Left kidney (tissue), 1 donor: ENCODE measurements at regions not wholly inside any gene's neighbourhood (a gene's known extent, or its start where the extent isn't known, plus 50 kb on each side); places are given as distances from the start of the nearest gene placed in this dataset.
"Not testable (repeated sequence)": the region's sequence is repeated elsewhere in the genome, so short reads cannot be mapped to it uniquely, and the experiment has no call there.

Source experiments
- DNase-seq: peaks from one replicate; pipeline ENCODE4 v3.0.0-alpha.2; 2013

GRCh38 chr13:44780591-44781280, 204.6 kb upstream of the TSC22D1 start:
- no peak for DNase-seq

GRCh38 chr13:44778761-44779484, 202.8 kb upstream of the TSC22D1 start:
- no peak for DNase-seq

GRCh38 chr13:44775290-44775689, 199.2 kb upstream of the TSC22D1 start:
- DNase-seq, result not testable (repeated sequence)

GRCh38 chr13:44770951-44771350, 194.8 kb upstream of the TSC22D1 start:
- DNase-seq, result no peak

- no peak for DNase-seq
These were observed 193.6 kb upstream of the TSC22D1 start for GRCh38 chr13:44769686-44770085.

- DNase-seq, result no peak
These were observed 192.8 kb upstream of the TSC22D1 start for GRCh38 chr13:44768775-44769581.

- DNase-seq, result no peak
These were observed 192.1 kb upstream of the TSC22D1 start for GRCh38 chr13:44768239-44768638.

GRCh38 chr13:44765001-44765471, 188.9 kb upstream of the TSC22D1 start:
- DNase-seq, result no peak

GRCh38 chr13:44764302-44764692, 188.2 kb upstream of the TSC22D1 start:
- no peak for DNase-seq

GRCh38 chr13:44763615-44764301, 187.6 kb upstream of the TSC22D1 start:
- DNase-seq, result no peak

GRCh38 chr13:44762911-44763310, 186.8 kb upstream of the TSC22D1 start:
- no peak for DNase-seq

- no peak for DNase-seq
These were observed 184.3 kb upstream of the TSC22D1 start for GRCh38 chr13:44760434-44760833.

GRCh38 chr13:44759384-44760360, 183.5 kb upstream of the TSC22D1 start:
- DNase-seq, result no peak

GRCh38 chr13:44758630-44759383, 182.7 kb upstream of the TSC22D1 start:
- DNase-seq, result no peak

GRCh38 chr13:44757671-44758070, 181.5 kb upstream of the TSC22D1 start:
- DNase-seq, result no peak

GRCh38 chr13:44756276-44756810, 180.2 kb upstream of the TSC22D1 start:
- DNase-seq, result no peak

- DNase-seq, result no peak
These were observed 179.7 kb upstream of the TSC22D1 start for GRCh38 chr13:44755872-44756271.

GRCh38 chr13:44752164-44752563, 176.0 kb upstream of the TSC22D1 start:
- no peak for DNase-seq

GRCh38 chr13:44750630-44751029, 174.5 kb upstream of the TSC22D1 start:
- DNase-seq, result no peak

- no peak for DNase-seq
These were observed 173.8 kb upstream of the TSC22D1 start for GRCh38 chr13:44749906-44750305.
